ENCODE measurements at regions not wholly inside any gene's neighbourhood (a gene's known extent, or its start where the extent isn't known, plus 50 kb on each side); places are given as distances from the start of the nearest gene placed in this dataset.

GRCh38 chr22:26992556-26992955, 335.2 kb downstream of the MIAT start:
- DNase-seq (ENCODE audit: low spot score) = no peak
- Histone ChIP-seq H3K4me1 (ENCODE audit: insufficient read depth, low read length, poor library complexity, severe bottlenecking) (no peaks in the 10 kb centered on the region), H3K36me3 (ENCODE audit: insufficient read depth, low read length, poor library complexity, severe bottlenecking) (no peaks in the 10 kb centered on the region), H3K4me3 (ENCODE audit: low read depth, low read length, poor library complexity, severe bottlenecking) (no peak overlapping the region), H3K27me3 (replicated peaks; ENCODE audit: insufficient read depth, low read depth, low read length, poor library complexity) (no peaks in the 10 kb centered on the region), H3K27ac (ENCODE audit: low read depth, low read length, poor library complexity, severe bottlenecking) (no peak overlapping the region), H3K9me3 (ENCODE audit: low read depth, low read length, poor library complexity, severe bottlenecking) (no peaks in the 10 kb centered on the region)
- intact Hi-C loops (cut with micrococcal nuclease; ENCODE audit: unreplicated experiment) = no loop called here
- BruUV-seq (replicated peaks) = no TSS peak
- CTCF ChIA-PET = no interaction called here
- POLR2A ChIA-PET (ENCODE audit: low non-redundant PET) = no interaction called here
- TF ChIP-seq CTCF (conservative IDR thresholded peaks at IDR 0.05; ENCODE audit: low read depth, low read length) (no peak), EZH2 (IDR thresholded peaks at IDR 0.05; ENCODE audit: borderline replicate concordance, low read depth, low read length, poor library complexity, severe bottlenecking) (no peak)

GRCh38 chr22:26993886-26994285, 336.5 kb downstream of the MIAT start:
- DNase-seq (ENCODE audit: low spot score) = no peak
- H3K27me3 ChIP-seq (replicated peaks; ENCODE audit: insufficient read depth, low read depth, low read length, poor library complexity) = no peaks in the 10 kb centered on the region
- intact Hi-C loops (cut with micrococcal nuclease; ENCODE audit: unreplicated experiment) = no loop called here
- H3K27ac ChIP-seq (ENCODE audit: low read depth, low read length, poor library complexity, severe bottlenecking) = no peak overlapping the region
- no peaks in the 10 kb centered on the region for H3K36me3 ChIP-seq (ENCODE audit: insufficient read depth, low read length, poor library complexity, severe bottlenecking)
- TF ChIP-seq EZH2 (IDR thresholded peaks at IDR 0.05; ENCODE audit: borderline replicate concordance, low read depth, low read length, poor library complexity, severe bottlenecking) (no peak), CTCF (conservative IDR thresholded peaks at IDR 0.05; ENCODE audit: low read depth, low read length) (no peak)
- CTCF ChIA-PET = no interaction called here
- no peaks in the 10 kb centered on the region for H3K4me1 ChIP-seq (ENCODE audit: insufficient read depth, low read length, poor library complexity, severe bottlenecking)
- H3K4me3 ChIP-seq (ENCODE audit: low read depth, low read length, poor library complexity, severe bottlenecking) = no peak overlapping the region
- BruUV-seq (replicated peaks) = no TSS peak
- POLR2A ChIA-PET (ENCODE audit: low non-redundant PET) = no interaction called here
- no peaks in the 10 kb centered on the region for H3K9me3 ChIP-seq (ENCODE audit: low read depth, low read length, poor library complexity, severe bottlenecking)

- H3K36me3 ChIP-seq (ENCODE audit: insufficient read depth, low read length, poor library complexity, severe bottlenecking) = no peaks in the 10 kb centered on the region
- TF ChIP-seq CTCF (conservative IDR thresholded peaks at IDR 0.05; ENCODE audit: low read depth, low read length) (no peak), EZH2 (IDR thresholded peaks at IDR 0.05; ENCODE audit: borderline replicate concordance, low read depth, low read length, poor library complexity, severe bottlenecking) (no peak)
- no TSS peak for BruUV-seq (replicated peaks)
- no peaks in the 10 kb centered on the region for H3K9me3 ChIP-seq (ENCODE audit: low read depth, low read length, poor library complexity, severe bottlenecking)
- intact Hi-C loops (cut with micrococcal nuclease; ENCODE audit: unreplicated experiment) = no loop called here
- H3K4me1 ChIP-seq (ENCODE audit: insufficient read depth, low read length, poor library complexity, severe bottlenecking) = no peaks in the 10 kb centered on the region
- ChIA-PET CTCF (no interaction called here), POLR2A (ENCODE audit: low non-redundant PET) (interaction anchor here (0.8 kb wide), 1 partner anchor 10 kb away, joined by 4 read pairs; no protein-coding TSS in a partner anchor)
- no peak overlapping the region for H3K4me3 ChIP-seq (ENCODE audit: low read depth, low read length, poor library complexity, severe bottlenecking)
- H3K27ac ChIP-seq (ENCODE audit: low read depth, low read length, poor library complexity, severe bottlenecking) = no peak overlapping the region
- DNase-seq (ENCODE audit: low spot score) = no peak
- no peaks in the 10 kb centered on the region for H3K27me3 ChIP-seq (replicated peaks; ENCODE audit: insufficient read depth, low read depth, low read length, poor library complexity)
These were observed 337.4 kb downstream of the MIAT start for GRCh38 chr22:26994801-26995200.

Measured in A673 (cell line).